Colonic mucosa (tissue), 4 donors: ENCODE measurements at regions not wholly inside any gene's neighbourhood (a gene's known extent, or its start where the extent isn't known, plus 50 kb on each side); places are given as distances from the start of the nearest gene placed in this dataset.

ENCODE experiments used
- DNase-seq: peaks from one replicate; pipeline ENCODE4 v3.0.0-alpha.2; 2020
- H3K27ac ChIP-seq: fragments of 200-600 bp; one replicate; pipeline ENCODE4 v1.8.0; 2021
- H3K27me3 ChIP-seq: fragments of 200-600 bp; one replicate; pipeline ENCODE4 v1.8.0; 2021
- H3K36me3 ChIP-seq: fragments of 200-600 bp; one replicate; pipeline ENCODE4 v1.8.0; 2021
- H3K4me1 ChIP-seq: fragments of 200-600 bp; one replicate; pipeline ENCODE4 v1.8.0; 2021; ENCODE audit warnings: mild to moderate bottlenecking
- H3K4me3 ChIP-seq: fragments of 200-600 bp; one replicate; pipeline ENCODE4 v1.8.0; 2021
- H3K9ac ChIP-seq, 2 donors: one replicate each; pipeline ENCODE4 v1.7.0; 2013; ENCODE audit warnings: control low read depth in 2 of 2, low read depth in 2 of 2, low read length in 2 of 2
- H3K9me3 ChIP-seq: fragments of 200-600 bp; one replicate; pipeline ENCODE4 v1.8.0; 2021
- CTCF ChIP-seq: fragments of 200-600 bp; IDR thresholded peaks from one replicate; pipeline ENCODE4 v1.8.0; 2022; ENCODE audit warnings: antibody characterized with exemption, mild to moderate bottlenecking
- intact Hi-C: fragments of 100-400 bp; cut with DNase I; formaldehyde crosslinking; loops from one replicate; pipeline ENCODE4 v1.14.1; 2022
- donor health status: healthy.
- donor health status: DM: no; HTN: no; CAD: no.
- donor health status: DM: no; HTN: no; CAD: no.

DNA sequence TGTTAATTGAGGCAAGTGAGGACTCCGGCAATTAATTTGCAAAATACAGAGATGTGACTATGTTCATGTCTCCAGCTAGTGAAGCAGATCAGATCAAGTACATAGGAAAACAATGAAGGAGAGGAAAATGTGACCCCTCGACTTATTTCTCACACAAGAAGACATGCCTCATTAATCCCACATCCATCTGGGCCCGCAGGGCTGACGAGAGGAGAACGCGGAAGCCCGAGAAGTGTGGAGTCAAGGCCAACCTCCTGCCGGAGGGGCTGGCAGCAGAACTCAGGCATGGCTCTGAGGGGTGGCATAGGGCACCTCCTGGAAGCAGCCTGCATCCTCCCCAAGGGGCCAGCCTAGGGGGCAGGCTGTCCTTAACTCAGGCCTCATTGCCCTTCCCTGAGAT lies 54.4 kb downstream of the ZNF503 start:
- Histone ChIP-seq H3K4me3 (no peak overlapping the region), H3K9me3 (no peaks in the 10 kb centered on the region), H3K27me3 (no peaks in the 10 kb centered on the region), H3K4me1 (no peaks in the 10 kb centered on the region), H3K27ac (no peak overlapping the region), H3K9ac (no peak overlapping the region), H3K36me3 (no peaks in the 10 kb centered on the region)
- intact Hi-C loops = no loop called here
- peak; percentile 8 for DNase-seq
- no peak for TF ChIP-seq CTCF

- H3K4me1 ChIP-seq = no peaks in the 10 kb centered on the region
- H3K4me3 ChIP-seq = no peak overlapping the region
Measured at GRCh38 chr10:75345738-75346137, 55.8 kb downstream of the ZNF503 start.

DNA sequence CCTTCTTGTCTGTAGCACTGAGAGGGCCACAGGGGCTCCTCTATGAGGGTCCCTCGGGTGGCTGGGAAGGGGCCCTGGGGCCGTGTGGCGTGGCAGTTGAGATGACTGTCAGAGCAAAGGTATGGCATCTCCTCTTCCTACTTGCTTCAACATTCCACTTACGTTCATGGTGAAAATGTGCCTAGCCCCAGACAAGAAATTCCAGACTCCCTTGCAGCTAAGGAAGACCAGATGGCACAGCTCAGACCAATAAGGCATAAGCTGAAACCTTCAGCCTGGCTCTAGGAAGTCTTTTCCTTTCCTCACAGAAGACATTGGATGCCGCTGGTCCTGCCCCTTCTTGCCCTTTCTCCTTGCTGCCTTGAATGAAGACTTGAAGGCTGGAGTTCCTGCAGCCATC lies 57.4 kb downstream of the ZNF503 start:
- no peaks in the 10 kb centered on the region for H3K9me3 ChIP-seq
- H3K9ac ChIP-seq = no peak overlapping the region

More at GRCh38 chr10:75345738-75346137, 55.8 kb downstream of the ZNF503 start:
- Histone ChIP-seq H3K9ac (no peak overlapping the region), H3K27me3 (no peaks in the 10 kb centered on the region), H3K36me3 (no peaks in the 10 kb centered on the region), H3K9me3 (no peaks in the 10 kb centered on the region), H3K27ac (no peak overlapping the region)
- no peak for TF ChIP-seq CTCF
- intact Hi-C loops = no loop called here
- no peak for DNase-seq

DNA sequence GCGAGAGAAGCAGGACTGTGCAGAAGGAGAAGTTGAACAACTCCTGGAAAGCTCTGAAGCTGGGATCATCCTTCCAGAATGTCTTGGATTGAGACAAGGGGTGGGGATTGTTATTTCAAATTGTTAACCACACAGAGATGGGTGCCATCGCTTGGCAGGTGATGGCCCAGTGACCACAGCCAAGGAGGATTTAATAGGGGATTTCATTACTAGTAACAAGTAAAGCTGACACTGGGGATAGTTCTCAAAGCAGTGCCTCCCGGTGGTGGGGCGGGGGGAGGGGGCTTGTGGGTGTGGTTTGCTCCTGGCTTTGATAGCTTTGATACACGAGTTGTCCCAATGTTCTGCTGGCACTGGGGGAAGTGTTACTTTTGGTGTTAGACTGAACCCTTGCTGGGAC lies 59.2 kb downstream of the ZNF503 start:
- no peak overlapping the region for H3K9ac ChIP-seq
- H3K4me3 ChIP-seq = no peak overlapping the region
- no peaks in the 10 kb centered on the region for H3K4me1 ChIP-seq
- DNase-seq = no peak
- TF ChIP-seq CTCF = no peak
- no peaks in the 10 kb centered on the region for H3K27me3 ChIP-seq
- no peaks in the 10 kb centered on the region for H3K36me3 ChIP-seq
- H3K27ac ChIP-seq = no peak overlapping the region
- H3K9me3 ChIP-seq = no peaks in the 10 kb centered on the region
- intact Hi-C loops = no loop called here

More for the DNA sequence above, 57.4 kb downstream of the ZNF503 start:
- Histone ChIP-seq H3K27me3 (no peaks in the 10 kb centered on the region), H3K27ac (no peak overlapping the region), H3K4me1 (no peaks in the 10 kb centered on the region), H3K36me3 (no peaks in the 10 kb centered on the region), H3K4me3 (no peak overlapping the region)
- no peak for DNase-seq
- intact Hi-C loops = no loop called here
- TF ChIP-seq CTCF = no peak

GRCh38 chr10:75335983-75336382 lies 65.6 kb downstream of the ZNF503 start:
- intact Hi-C loops = no loop called here
- DNase-seq = no peak
- Histone ChIP-seq H3K27ac (no peak overlapping the region), H3K36me3 (no peaks in the 10 kb centered on the region), H3K4me3 (no peak overlapping the region), H3K9ac (no peak overlapping the region), H3K9me3 (no peaks in the 10 kb centered on the region), H3K27me3 (no peaks in the 10 kb centered on the region), H3K4me1 (no peaks in the 10 kb centered on the region)
- no peak for TF ChIP-seq CTCF

- Histone ChIP-seq H3K27me3 (no peaks in the 10 kb centered on the region), H3K4me3 (no peak overlapping the region), H3K36me3 (no peaks in the 10 kb centered on the region), H3K4me1 (no peaks in the 10 kb centered on the region), H3K27ac (no peak overlapping the region), H3K9me3 (no peaks in the 10 kb centered on the region), H3K9ac (no peak overlapping the region)
- intact Hi-C loops = no loop called here
- TF ChIP-seq CTCF = no peak
- DNase-seq = no peak
Measured at GRCh38 chr10:75335191-75335590, 66.4 kb downstream of the ZNF503 start.
